ENCODE measurements at regions not wholly inside any gene's neighbourhood (a gene's known extent, or its start where the extent isn't known, plus 50 kb on each side); places are given as distances from the start of the nearest gene placed in this dataset.
"Not testable (repeated sequence)": the region's sequence is repeated elsewhere in the genome, so short reads cannot be mapped to it uniquely, and the experiment has no call there.

GRCh38 chr7:156006876-156007275 is 194.6 kb upstream of the SHH start:
- DNase-seq (ENCODE audit: low spot score) = not testable (repeated sequence)

- DNase-seq (ENCODE audit: low spot score) = no peak
Measured at GRCh38 chr7:156006024-156006423, 193.8 kb upstream of the SHH start.

GRCh38 chr7:156005202-156005691 is 193.0 kb upstream of the SHH start:
- DNase-seq (ENCODE audit: low spot score) = no peak

- DNase-seq (ENCODE audit: low spot score) = no peak
Measured at GRCh38 chr7:156004265-156005201, 192.3 kb upstream of the SHH start.

- no peak for DNase-seq (ENCODE audit: low spot score)
Measured at GRCh38 chr7:156003220-156004162, 191.2 kb upstream of the SHH start.

- DNase-seq (ENCODE audit: low spot score) = no peak
Measured at GRCh38 chr7:156002362-156003066, 190.3 kb upstream of the SHH start.

- DNase-seq (ENCODE audit: low spot score) = no peak
Measured at GRCh38 chr7:156001496-156002260, 189.4 kb upstream of the SHH start.

- no peak for DNase-seq (ENCODE audit: low spot score)
Measured at GRCh38 chr7:156000601-156001396, 188.5 kb upstream of the SHH start.

GRCh38 chr7:155999631-156000489 is 187.6 kb upstream of the SHH start:
- DNase-seq (ENCODE audit: low spot score) = no peak

- no peak for DNase-seq (ENCODE audit: low spot score)
Measured at GRCh38 chr7:155998766-155999630, 186.7 kb upstream of the SHH start.

- DNase-seq (ENCODE audit: low spot score) = no peak
Measured at GRCh38 chr7:155998328-155998691, 186.0 kb upstream of the SHH start.

- no peak for DNase-seq (ENCODE audit: low spot score)
Measured at GRCh38 chr7:155997431-155998327, 185.4 kb upstream of the SHH start.

- DNase-seq (ENCODE audit: low spot score) = no peak
Measured at GRCh38 chr7:155996718-155997280, 184.5 kb upstream of the SHH start.

GRCh38 chr7:155995183-155995612 is 182.9 kb upstream of the SHH start:
- DNase-seq (ENCODE audit: low spot score) = no peak

GRCh38 chr7:155994279-155994811 is 182.1 kb upstream of the SHH start:
- no peak for DNase-seq (ENCODE audit: low spot score)

GRCh38 chr7:155993420-155994278 is 181.4 kb upstream of the SHH start:
- no peak for DNase-seq (ENCODE audit: low spot score)

Measured in kidney capillary endothelial cell (primary cell).